ENCODE measurements at regions not wholly inside any gene's neighbourhood (a gene's known extent, or its start where the extent isn't known, plus 50 kb on each side); places are given as distances from the start of the nearest gene placed in this dataset.

DNA sequence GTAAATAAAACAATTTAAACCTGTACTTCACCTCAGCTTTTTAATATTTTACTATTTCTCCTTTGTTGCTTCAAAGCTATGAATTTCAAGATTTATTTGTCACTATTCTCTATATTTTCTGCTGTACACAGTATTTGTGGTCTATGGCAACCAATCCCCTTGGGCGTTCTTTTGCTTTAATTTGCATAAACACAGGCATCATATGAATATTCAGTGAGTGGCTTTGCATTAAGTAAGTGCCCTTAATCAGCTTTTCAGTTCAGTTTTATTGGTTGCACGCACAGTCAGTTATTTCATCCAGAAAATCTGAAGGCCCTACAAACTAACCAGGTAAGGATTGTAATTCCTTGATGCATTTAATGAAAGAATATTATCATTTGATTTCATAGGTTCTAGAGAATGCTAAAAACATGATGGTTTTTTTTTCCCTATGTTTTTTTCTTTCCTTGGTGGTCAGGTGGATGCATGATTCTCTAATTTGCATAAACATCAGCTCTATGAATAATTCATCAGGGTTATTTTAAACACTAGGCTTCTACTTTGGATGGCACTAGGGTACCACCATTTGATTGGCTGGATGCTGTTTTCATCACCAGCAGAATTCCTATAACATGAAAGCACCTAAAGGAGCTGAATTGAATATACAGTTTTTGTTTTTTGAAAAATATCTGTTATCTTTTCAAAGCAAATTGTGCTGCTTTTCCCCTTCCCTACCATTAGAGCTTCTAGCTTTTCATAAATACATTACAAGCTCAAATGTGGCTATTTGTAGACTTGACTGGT lies 249.2 kb upstream of the CCNH start:
- Histone ChIP-seq H3K4me1 (no peaks in the 10 kb centered on the region), H3K9me3 (replicated peaks) (no peaks in the 10 kb centered on the region), H3K27me3 (ENCODE audit: low read depth) (no peaks in the 10 kb centered on the region), H3K27ac (replicated peaks) (no peak overlapping the region), H3K36me3 (no peaks in the 10 kb centered on the region), H3K4me3 (no peak overlapping the region)
- TF ChIP-seq, protein P1, sequence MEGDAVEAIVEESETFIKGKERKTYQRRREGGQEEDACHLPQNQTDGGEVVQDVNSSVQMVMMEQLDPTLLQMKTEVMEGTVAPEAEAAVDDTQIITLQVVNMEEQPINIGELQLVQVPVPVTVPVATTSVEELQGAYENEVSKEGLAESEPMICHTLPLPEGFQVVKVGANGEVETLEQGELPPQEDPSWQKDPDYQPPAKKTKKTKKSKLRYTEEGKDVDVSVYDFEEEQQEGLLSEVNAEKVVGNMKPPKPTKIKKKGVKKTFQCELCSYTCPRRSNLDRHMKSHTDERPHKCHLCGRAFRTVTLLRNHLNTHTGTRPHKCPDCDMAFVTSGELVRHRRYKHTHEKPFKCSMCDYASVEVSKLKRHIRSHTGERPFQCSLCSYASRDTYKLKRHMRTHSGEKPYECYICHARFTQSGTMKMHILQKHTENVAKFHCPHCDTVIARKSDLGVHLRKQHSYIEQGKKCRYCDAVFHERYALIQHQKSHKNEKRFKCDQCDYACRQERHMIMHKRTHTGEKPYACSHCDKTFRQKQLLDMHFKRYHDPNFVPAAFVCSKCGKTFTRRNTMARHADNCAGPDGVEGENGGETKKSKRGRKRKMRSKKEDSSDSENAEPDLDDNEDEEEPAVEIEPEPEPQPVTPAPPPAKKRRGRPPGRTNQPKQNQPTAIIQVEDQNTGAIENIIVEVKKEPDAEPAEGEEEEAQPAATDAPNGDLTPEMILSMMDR (IDR thresholded peaks at IDR 0.05; ENCODE audit: borderline replicate concordance): no peak
- DNase-seq: no peak
- intact Hi-C loops (cut with micrococcal nuclease): no loop called here

DNA sequence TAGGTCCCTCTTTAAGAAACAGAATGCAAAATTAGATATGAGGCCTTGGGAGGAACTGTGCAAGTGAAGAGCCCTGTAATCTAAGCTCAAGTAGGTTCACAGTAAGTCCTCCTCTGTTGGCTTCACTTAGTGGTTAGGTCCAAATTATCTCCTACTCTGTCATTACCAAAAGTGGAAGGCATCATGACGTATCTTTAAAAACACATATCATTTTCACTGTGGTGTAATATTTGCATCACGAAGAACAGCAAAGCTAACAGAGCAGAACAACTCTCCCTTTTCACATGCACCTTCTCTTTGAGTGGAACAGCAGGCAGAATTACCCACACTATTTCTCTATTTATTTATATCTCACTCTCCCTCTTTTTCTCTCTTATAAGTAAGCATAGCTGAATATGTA lies 240.5 kb upstream of the CCNH start:
- no peak overlapping the region for H3K27ac ChIP-seq (replicated peaks)
- H3K4me1 ChIP-seq: no peaks in the 10 kb centered on the region
- H3K36me3 ChIP-seq: no peaks in the 10 kb centered on the region
- TF ChIP-seq, protein P1 (IDR thresholded peaks at IDR 0.05; ENCODE audit: borderline replicate concordance): no peak
- no peaks in the 10 kb centered on the region for H3K27me3 ChIP-seq (ENCODE audit: low read depth)
- no peaks in the 10 kb centered on the region for H3K9me3 ChIP-seq (replicated peaks)
- intact Hi-C loops (cut with micrococcal nuclease): no loop called here
- DNase-seq: no peak
- H3K4me3 ChIP-seq: no peak overlapping the region

DNA sequence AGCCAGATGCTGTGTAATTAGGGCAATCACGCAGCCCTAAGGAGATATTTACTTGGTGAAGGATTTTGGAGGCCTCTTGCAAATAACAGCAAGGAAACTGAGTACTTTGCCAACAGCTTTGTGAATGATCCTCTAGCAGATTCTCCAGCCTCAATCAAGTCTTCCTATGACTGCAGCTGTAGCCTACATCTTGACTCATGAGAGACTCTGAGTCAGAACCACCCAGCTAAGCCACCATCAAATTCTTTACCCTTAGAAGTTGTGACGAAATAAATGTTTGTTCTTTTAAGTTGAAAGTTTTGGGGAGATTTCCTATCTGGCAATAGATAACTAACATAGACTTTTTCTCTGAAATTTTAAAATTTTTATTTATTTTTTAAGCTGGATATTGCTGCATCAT lies 237.6 kb upstream of the CCNH start:
- H3K4me3 ChIP-seq: no peak overlapping the region
- no peaks in the 10 kb centered on the region for H3K4me1 ChIP-seq
- no peaks in the 10 kb centered on the region for H3K36me3 ChIP-seq
- no peak overlapping the region for H3K27ac ChIP-seq (replicated peaks)
- TF ChIP-seq, protein P1 (IDR thresholded peaks at IDR 0.05; ENCODE audit: borderline replicate concordance): no peak
- no peaks in the 10 kb centered on the region for H3K27me3 ChIP-seq (ENCODE audit: low read depth)
- no peaks in the 10 kb centered on the region for H3K9me3 ChIP-seq (replicated peaks)
- intact Hi-C loops (cut with micrococcal nuclease): no loop called here
- no peak for DNase-seq

DNA sequence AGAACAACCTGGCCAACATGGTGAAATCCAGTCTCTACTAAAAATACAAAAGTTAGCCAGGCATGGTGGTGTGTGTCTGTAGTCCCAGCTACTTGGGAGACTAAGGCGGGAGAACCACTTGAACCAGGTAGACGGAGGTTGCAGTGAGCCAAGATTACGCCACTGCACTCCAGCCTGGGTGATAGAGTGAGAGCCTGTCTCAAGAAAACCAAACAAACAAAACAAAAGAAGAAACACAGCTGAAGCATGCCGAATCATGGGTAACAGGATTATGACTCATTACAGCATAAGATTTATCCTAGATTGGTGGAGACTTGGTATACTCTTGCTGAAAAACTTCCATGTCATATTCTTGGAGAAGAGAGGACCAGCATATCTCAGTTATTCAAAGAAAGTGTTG lies 236.7 kb upstream of the CCNH start:
- TF ChIP-seq, protein P1 (IDR thresholded peaks at IDR 0.05; ENCODE audit: borderline replicate concordance): no peak
- no peak overlapping the region for H3K27ac ChIP-seq (replicated peaks)
- intact Hi-C loops (cut with micrococcal nuclease): no loop called here
- no peak overlapping the region for H3K4me3 ChIP-seq
- no peak for DNase-seq
- no peaks in the 10 kb centered on the region for H3K4me1 ChIP-seq
- H3K9me3 ChIP-seq (replicated peaks): no peaks in the 10 kb centered on the region
- no peaks in the 10 kb centered on the region for H3K36me3 ChIP-seq
- H3K27me3 ChIP-seq (ENCODE audit: low read depth): no peaks in the 10 kb centered on the region

DNA sequence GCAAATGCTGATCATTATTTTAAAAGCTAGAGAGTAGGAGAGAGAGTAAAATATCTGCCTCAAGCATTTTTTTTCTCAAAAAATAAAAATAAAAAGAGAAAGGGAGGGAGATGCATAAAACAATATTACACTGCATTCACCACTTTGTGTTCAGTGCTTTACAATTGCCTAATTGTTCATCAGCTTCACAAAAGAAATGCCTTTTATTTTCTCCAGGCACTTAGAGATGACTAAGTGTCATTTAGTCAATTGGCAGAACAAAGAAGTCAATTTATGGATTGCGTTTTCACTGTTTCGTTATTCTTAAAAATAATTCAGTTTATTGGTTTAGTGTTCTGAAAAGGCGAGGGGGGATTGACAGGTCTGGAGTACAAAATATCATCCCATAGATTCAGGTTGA lies 232.5 kb upstream of the CCNH start:
- TF ChIP-seq, protein P1 (IDR thresholded peaks at IDR 0.05; ENCODE audit: borderline replicate concordance): no peak
- no peaks in the 10 kb centered on the region for H3K27me3 ChIP-seq (ENCODE audit: low read depth)
- intact Hi-C loops (cut with micrococcal nuclease): no loop called here
- H3K27ac ChIP-seq (replicated peaks): no peak overlapping the region
- H3K36me3 ChIP-seq: no peaks in the 10 kb centered on the region
- H3K9me3 ChIP-seq (replicated peaks): no peaks in the 10 kb centered on the region
- no peak for DNase-seq
- no peaks in the 10 kb centered on the region for H3K4me1 ChIP-seq
- no peak overlapping the region for H3K4me3 ChIP-seq

Measured in left ventricle myocardium inferior (tissue), 1 donor.